Urothelium cell line (cell line): ENCODE measurements at regions not wholly inside any gene's neighbourhood (a gene's known extent, or its start where the extent isn't known, plus 50 kb on each side); places are given as distances from the start of the nearest gene placed in this dataset.
"Not testable (repeated sequence)": the region's sequence is repeated elsewhere in the genome, so short reads cannot be mapped to it uniquely, and the experiment has no call there.

ENCODE experiments used
- DNase-seq: peaks from one replicate; pipeline ENCODE4 v3.0.0; 2011; ENCODE audit warnings: low spot score, mixed read lengths
- FAIRE-seq: peaks from 2 replicates; lab custom pipeline; 2011; peaks lifted over from hg19 to GRCh38; lab: Jason Lieb, UNC

- FAIRE-seq (no peak), DNase-seq (no peak)
These were observed 632.9 kb upstream of the TLE4 start for GRCh38 chr9:78938821-78939220.

DNA sequence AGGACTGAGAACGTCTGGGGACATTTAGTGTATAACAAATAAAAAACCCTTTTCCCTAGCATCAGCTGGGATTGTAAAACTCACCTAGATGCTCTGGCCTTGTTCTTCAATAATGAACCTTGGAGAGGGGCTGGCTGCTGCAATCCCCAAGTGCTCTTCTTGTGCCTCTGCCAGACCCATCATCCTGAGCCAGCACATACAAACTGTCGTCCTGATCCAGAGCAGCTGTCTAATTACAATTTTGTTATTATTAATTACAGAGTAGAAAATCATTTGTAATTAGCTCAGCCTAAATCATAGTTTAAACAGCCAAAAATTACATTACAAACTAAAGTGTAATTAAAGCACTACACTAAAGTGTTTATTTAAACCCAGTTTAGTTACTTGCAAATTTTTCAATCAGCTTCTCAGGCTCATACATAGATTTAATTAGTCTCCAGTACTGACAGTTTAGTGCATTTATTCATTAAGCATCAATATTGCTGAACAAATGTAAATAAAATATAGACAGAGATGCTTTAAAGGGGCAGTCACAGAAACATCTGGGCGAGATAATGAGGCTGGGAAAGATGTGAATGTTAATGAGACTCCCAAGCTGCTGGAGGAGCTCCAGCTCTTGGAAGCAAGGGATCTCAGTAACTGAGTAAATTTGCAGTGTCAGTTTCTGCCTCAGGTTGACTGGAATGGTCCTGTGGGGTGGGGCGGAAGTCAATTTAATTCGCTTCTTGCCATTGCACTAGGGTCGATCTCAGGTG, 632.3 kb upstream of the TLE4 start:
- DNase-seq, result no peak
- no peak for FAIRE-seq

- no peak for FAIRE-seq
- DNase-seq, result no peak
These were observed 631.5 kb upstream of the TLE4 start for GRCh38 chr9:78940121-78940855.

- no peak for DNase-seq
- FAIRE-seq, result no peak
These were observed 617.5 kb upstream of the TLE4 start for GRCh38 chr9:78954286-78954685.

- no peak for FAIRE-seq
- no peak for DNase-seq
These were observed 612.9 kb upstream of the TLE4 start for GRCh38 chr9:78958892-78959291.

DNA sequence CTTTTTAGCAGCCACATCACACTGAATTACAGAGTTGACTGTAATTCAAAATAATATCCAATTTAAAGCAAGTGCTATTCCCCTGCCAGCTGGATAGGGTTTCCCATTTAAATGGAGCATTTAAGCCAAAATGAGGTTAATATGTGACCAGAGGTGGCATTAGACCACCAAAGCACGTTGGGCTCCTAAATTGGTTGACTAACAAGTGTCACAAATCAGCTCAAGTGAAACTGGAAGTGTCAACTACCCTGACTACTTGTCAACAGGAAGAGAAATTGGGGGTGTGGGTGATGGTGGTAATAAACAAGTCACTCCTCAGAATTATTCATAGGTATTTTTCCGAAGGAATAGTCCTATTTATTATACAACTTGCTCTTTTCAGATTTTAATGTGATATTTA, 609.6 kb upstream of the TLE4 start:
- FAIRE-seq, result no peak
- no peak for DNase-seq

GRCh38 chr9:78963911-78964310, 607.9 kb upstream of the TLE4 start:
- FAIRE-seq (no peak), DNase-seq (no peak)

- DNase-seq (no peak), FAIRE-seq (no peak)
These were observed 604.1 kb upstream of the TLE4 start for GRCh38 chr9:78967596-78968217.

GRCh38 chr9:78970375-78970774, 601.4 kb upstream of the TLE4 start:
- FAIRE-seq (no peak), DNase-seq (no peak)

GRCh38 chr9:78971540-78971939, 600.2 kb upstream of the TLE4 start:
- FAIRE-seq (no peak), DNase-seq (no peak)

DNA sequence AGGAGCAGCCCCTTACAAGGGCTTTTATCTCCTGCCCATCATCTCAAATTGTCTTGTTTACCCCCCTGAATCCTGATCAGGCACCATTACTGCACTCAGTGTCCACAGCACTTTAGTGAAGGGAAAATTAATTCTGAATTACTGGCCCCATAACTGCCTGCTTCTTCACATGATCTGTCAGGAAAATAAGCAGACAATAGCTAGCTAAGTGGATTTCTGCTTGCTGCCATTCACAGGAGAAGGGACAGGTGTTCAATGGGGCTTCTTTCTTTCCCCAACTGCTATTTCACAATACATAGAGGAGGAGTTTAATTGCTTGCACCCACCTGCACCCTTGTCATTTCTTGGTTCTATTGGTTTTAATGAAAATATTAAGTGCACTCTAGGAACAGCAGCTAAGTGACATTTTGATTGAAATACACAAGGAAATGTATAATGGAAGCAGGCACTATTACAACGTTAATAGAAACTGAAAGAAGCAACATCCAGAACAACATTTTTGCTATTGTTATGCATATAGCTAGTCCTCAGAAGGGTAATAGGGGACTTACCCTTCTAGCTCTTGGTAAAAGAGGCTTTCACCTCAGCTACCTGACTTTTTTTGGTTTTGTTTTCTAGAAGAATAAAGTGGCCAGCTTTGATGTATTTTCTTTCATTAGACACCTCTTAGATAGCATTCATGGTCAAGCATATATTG, 599.3 kb upstream of the TLE4 start:
- DNase-seq (no peak), FAIRE-seq (no peak)

GRCh38 chr9:78973907-78974306, 597.9 kb upstream of the TLE4 start:
- no peak for DNase-seq
- no peak for FAIRE-seq

DNA sequence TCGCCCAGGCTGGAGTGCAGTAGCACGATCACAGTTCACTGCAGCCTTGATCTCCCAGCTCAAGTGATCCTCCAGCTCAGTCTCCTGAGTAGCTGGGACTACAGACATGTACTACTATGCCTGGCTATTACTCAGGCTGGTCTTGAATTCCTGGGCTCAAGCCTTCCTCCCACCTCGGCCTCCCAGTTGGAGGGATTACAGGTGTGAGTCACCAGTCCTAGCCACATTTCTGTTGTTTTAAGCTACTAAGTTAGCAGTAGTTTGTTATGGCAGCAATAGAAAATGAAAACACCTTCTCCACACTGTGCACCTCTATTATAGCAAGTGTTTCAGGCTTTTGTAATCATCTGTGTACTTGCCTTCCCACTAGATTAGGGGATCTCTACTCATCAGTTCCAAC, 588.9 kb upstream of the TLE4 start:
- DNase-seq (peak; percentile 34), FAIRE-seq (no peak)

GRCh38 chr9:78985084-78985738, 586.6 kb upstream of the TLE4 start:
- FAIRE-seq (no peak), DNase-seq (no peak)

DNA sequence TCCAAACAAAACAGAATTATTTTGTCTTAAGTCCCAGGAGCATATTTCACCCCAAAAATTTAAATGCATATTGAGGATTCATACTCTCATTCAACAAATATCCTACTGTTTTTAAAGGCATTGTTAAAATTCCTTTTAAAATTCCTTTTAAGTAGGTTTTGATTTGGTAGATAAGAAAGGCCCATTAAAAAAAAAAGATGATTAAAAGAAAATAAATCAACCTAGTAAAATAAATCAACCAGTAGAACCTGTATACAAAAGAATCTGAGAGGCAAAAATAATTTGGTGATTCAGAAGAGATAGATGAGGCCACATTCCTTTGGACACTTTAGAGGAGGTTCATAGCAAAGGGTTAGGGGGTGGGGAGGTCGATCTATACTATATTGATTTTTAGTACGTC, 585.3 kb upstream of the TLE4 start:
- FAIRE-seq (no peak), DNase-seq (no peak)

DNA sequence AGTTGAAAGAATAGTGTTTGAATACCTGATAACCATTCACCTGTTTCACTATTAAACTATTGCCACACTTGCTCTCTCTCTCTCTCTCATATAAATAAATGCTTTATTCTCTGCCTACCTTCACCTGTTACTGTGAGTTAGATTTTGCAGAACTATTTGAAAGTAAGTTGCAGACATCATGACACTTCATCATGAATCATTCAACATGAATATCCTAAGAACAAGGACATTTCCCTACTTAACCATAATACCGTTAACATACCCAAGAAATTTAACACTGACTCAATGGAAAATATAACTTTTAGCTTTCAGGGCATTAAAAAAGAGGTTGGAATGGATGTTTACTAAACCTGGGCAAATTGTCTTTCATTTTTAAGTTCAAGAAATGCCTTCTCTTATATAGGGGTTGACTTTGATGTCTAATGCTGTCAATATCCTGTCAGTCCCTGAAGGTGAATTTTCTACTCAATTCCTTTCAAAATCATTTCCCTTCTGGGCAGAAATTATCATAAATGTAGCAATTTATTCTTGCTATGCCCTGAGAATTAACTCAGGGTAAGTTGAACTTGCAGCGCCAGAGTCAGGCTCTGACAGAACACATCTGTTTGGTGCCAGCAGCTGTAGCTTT, 582.6 kb upstream of the TLE4 start:
- DNase-seq (no peak), FAIRE-seq (no peak)

DNA sequence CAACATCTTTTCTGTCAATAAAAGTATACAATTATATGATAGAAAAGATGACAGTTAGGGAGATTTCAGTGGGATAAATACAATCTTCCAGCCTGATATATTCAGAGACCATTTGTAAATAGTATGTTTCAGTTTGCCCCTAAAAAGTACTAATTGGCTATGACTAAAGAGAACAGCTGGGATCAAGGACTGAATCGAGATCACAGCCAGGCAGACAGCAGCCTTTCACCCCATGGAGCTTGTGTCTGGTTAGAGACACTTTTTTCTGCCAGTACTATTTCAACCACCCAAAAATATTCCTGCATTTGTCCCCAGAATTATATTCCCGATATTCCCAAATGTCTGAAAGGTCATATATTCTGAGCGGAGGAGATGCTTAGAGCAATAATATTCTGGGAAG, 577.3 kb upstream of the TLE4 start:
- no peak for FAIRE-seq
- DNase-seq, result no peak

- not testable (repeated sequence) for DNase-seq, FAIRE-seq
These were observed 576.8 kb upstream of the TLE4 start for GRCh38 chr9:78994974-78995373.

DNA sequence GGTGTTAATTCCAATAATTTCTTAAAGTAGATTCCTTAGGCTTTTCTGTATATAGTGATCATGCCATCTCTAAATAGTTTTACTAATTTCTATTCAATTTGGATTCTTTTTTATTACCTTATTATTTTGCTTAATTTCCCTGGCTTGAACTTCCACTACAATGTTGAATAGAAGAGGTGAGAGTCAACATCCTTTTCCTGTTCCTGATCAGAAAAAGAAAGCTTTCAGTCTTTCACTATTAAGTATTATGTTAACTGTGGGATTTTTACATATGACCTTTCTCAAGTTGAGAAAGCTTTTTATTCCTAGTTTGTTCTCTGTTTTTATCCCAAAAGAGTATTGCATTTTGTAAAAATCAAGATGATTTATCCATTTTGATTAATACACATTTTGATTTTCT, 574.5 kb upstream of the TLE4 start:
- no peak for FAIRE-seq
- no peak for DNase-seq

- FAIRE-seq, result no peak
- DNase-seq, result no peak
These were observed 571.3 kb upstream of the TLE4 start for GRCh38 chr9:79000230-79001002.
